OCI-LY7 (cell line): ENCODE measurements at regions not wholly inside any gene's neighbourhood (a gene's known extent, or its start where the extent isn't known, plus 50 kb on each side); places are given as distances from the start of the nearest gene placed in this dataset.

Experiments used
- BruUV-seq: library from RNA; stranded (reverse); fragments of 400-500 nt; replicated peaks from 2 replicates; lab custom pipeline; 2021; lab: Mats Ljungman, UMichigan
- CTCF ChIA-PET: fragments of 300-600 bp; sonication (Branson Sonifier 250); formaldehyde crosslinking; loops from one replicate; lab custom pipeline; 2022; ENCODE audit warnings: antibody characterized with exemption; ENCODE audit not compliant: unreplicated experiment; lab: Charles Lee
- POLR2A ChIA-PET: fragments of 300-600 bp; sonication (Branson Sonifier 250); formaldehyde crosslinking; loops from one replicate; lab custom pipeline; 2022; ENCODE audit warnings: antibody characterized with exemption; lab: Charles Lee
- DNase-seq: peaks from one replicate; pipeline ENCODE4 v3.0.0-alpha.2; 2015; ENCODE audit warnings: low spot score
- H2AFZ ChIP-seq: fragments of 200-600 bp; sonication (generic), shearing (Covaris generic); 2 replicates; pipeline ENCODE4 v1.6.1; 2014; ENCODE audit warnings: mild to moderate bottlenecking, antibody characterized with exemption, low read length, moderate library complexity
- H3K27ac ChIP-seq: fragments of 200-600 bp; sonication (generic); 2 replicates; pipeline ENCODE4 v1.5.1; 2014; ENCODE audit warnings: mixed run types, low read depth, mild to moderate bottlenecking, moderate library complexity, low read length, inconsistent platforms; ENCODE audit not compliant: poor library complexity, severe bottlenecking
- H3K36me3 ChIP-seq: fragments of 200-600 bp; sonication (generic); 2 replicates; pipeline ENCODE4 v1.6.1; 2014; ENCODE audit warnings: mild to moderate bottlenecking, antibody characterized with exemption, low read length, moderate library complexity, mixed read lengths; ENCODE audit not compliant: insufficient read depth
- H3K4me1 ChIP-seq: fragments of 200-600 bp; sonication (generic); 2 replicates; pipeline ENCODE4 v1.5.1; 2014; ENCODE audit warnings: mild to moderate bottlenecking, low read length; ENCODE audit not compliant: insufficient read depth, poor library complexity, severe bottlenecking
- H3K4me2 ChIP-seq: fragments of 200-600 bp; sonication (generic); 2 replicates; pipeline ENCODE4 v1.6.1; 2014; ENCODE audit warnings: mild to moderate bottlenecking, low read length
- H3K4me3 ChIP-seq: fragments of 200-600 bp; sonication (generic); 2 replicates; pipeline ENCODE4 v1.5.1; 2014; ENCODE audit warnings: mild to moderate bottlenecking, low read depth, low read length; ENCODE audit not compliant: poor library complexity, severe bottlenecking
- H3K79me2 ChIP-seq: fragments of 200-600 bp; sonication (generic); 2 replicates; pipeline ENCODE4 v1.6.1; 2016; ENCODE audit warnings: low read depth, mild to moderate bottlenecking, low read length, moderate library complexity, mixed read lengths; ENCODE audit not compliant: insufficient read depth
- H3K9me2 ChIP-seq: fragments of 200-600 bp; sonication (generic); 2 replicates; pipeline ENCODE4 v1.6.1; 2016; ENCODE audit warnings: mild to moderate bottlenecking, low read length, mixed read lengths; ENCODE audit not compliant: insufficient read depth
- H3K9me3 ChIP-seq: fragments of 200-600 bp; sonication (generic); 2 replicates; pipeline ENCODE4 v1.6.1; 2014; ENCODE audit warnings: mild to moderate bottlenecking, mixed run types, low read length, mixed read lengths
- H4K20me1 ChIP-seq: fragments of 200-600 bp; sonication (generic); 2 replicates; pipeline ENCODE4 v1.6.1; 2014; ENCODE audit warnings: mild to moderate bottlenecking, antibody characterized with exemption, low read length, moderate library complexity, mixed read lengths; ENCODE audit not compliant: insufficient read depth
- CTCF ChIP-seq: fragments of 200-600 bp; sonication (generic); conservative IDR thresholded peaks from 2 replicates; pipeline ENCODE4 v1.5.1; 2014; ENCODE audit warnings: mild to moderate bottlenecking, antibody characterized with exemption, low read length, moderate library complexity, mixed read lengths
- EZH2phosphoT487 ChIP-seq: fragments of 200-600 bp; sonication (generic); IDR thresholded peaks from 2 replicates; pipeline ENCODE4 v1.6.1; 2018; ENCODE audit warnings: low read depth, borderline replicate concordance, mild to moderate bottlenecking, mixed run types, antibody characterized with exemption, low read length, moderate library complexity, mixed read lengths
- intact Hi-C: fragments of 100-400 bp; cut with micrococcal nuclease; formaldehyde crosslinking; loops from one replicate; pipeline ENCODE4 v1.10.0; 2022; ENCODE audit not compliant: unreplicated experiment

- ChIA-PET POLR2A (no interaction called here), CTCF (no interaction called here)
- H3K4me1 ChIP-seq: no peaks in the 10 kb centered on the region
- TF ChIP-seq CTCF (no peak), EZH2phosphoT487 (no peak)
- intact Hi-C loops: no loop called here
- no peak overlapping the region for H3K27ac ChIP-seq
- no peak overlapping the region for H2AFZ ChIP-seq
- H3K36me3 ChIP-seq: no peaks in the 10 kb centered on the region
- no peak overlapping the region for H3K4me2 ChIP-seq
- no peak for DNase-seq
- no TSS peak for BruUV-seq
- H4K20me1 ChIP-seq: no peaks in the 10 kb centered on the region
- H3K79me2 ChIP-seq: no peaks in the 10 kb centered on the region
- H3K9me2 ChIP-seq: no peaks in the 10 kb centered on the region
- H3K9me3 ChIP-seq: no peaks in the 10 kb centered on the region
- no peak overlapping the region for H3K4me3 ChIP-seq
Observed at GRCh38 chr6:135664527-135664926, 167.0 kb upstream of the AHI1 start.

DNA sequence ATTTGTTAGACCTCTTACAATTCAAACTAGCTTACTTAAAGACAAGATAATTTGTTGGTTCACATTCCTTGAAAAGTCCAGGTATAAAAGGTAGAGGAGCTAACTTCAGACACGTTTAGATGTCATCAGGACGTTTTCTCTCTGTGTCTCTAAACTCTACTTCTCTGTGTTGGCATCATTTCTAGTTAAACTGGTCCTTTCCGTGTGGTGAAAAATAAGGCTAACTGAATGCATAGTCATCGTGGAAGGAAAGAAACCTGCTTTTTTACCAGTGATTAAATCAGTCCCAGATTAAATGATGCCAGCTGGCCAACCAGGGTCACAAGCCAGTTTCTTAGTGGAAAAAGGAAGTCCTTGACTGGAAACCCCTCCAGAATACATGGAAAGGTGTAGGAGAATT is 168.4 kb upstream of the AHI1 start:
- no peaks in the 10 kb centered on the region for H3K4me1 ChIP-seq
- no peaks in the 10 kb centered on the region for H3K79me2 ChIP-seq
- intact Hi-C loops: no loop called here
- H3K9me2 ChIP-seq: no peaks in the 10 kb centered on the region
- TF ChIP-seq EZH2phosphoT487: no peak
- no peak for TF ChIP-seq CTCF
- POLR2A ChIA-PET: interaction anchor here (0.6 kb wide), 1 partner anchor 516 kb away, joined by 3 read pairs; no protein-coding TSS in a partner anchor
- DNase-seq: no peak
- H3K4me2 ChIP-seq: no peak overlapping the region
- H2AFZ ChIP-seq: no peak overlapping the region
- no peak overlapping the region for H3K27ac ChIP-seq
- no peaks in the 10 kb centered on the region for H4K20me1 ChIP-seq
- no TSS peak for BruUV-seq
- H3K4me3 ChIP-seq: no peak overlapping the region
- CTCF ChIA-PET: no interaction called here
- H3K36me3 ChIP-seq: no peaks in the 10 kb centered on the region
- no peaks in the 10 kb centered on the region for H3K9me3 ChIP-seq

DNA sequence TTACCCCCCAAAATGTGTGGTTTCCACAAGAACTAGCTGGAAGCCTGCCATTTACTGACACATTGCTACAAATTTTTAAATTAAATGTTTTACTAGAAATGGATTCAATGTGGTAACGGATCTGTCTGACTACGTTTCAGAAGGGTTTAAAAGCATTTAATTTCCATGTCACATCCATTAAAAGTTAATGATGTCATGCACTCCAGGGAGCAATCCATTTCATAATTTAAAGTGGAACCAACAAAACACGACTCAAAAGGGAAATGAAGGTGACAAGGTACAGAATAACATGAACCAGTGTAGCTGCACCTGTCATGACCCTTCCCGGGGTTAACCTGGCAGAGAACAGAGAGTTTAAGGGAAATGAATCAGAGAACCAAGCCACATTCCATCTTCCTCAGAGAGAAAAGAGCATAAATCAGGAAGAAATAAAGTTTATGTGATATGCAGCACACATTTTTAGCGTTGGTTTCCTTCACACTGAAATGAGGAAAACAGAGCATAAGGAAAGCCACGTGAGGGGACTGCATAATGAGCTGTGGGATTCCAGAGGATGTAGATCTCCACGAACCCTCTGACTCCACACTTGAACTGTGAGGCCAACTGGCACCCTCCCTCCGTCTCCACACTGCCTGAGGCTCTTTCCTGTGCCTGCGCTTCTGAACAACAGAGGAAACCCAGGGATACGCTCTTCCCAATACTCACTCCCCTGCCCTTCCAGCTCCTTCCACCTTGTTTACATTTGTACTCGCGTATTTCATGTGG is 170.3 kb upstream of the AHI1 start:
- no peak for DNase-seq
- ChIA-PET POLR2A (interaction anchor here (1.2 kb wide), 1 partner anchor 9 kb away, joined by 3 read pairs; no protein-coding TSS in a partner anchor), CTCF (no interaction called here)
- Histone ChIP-seq H3K4me2 (no peak overlapping the region), H3K9me2 (no peaks in the 10 kb centered on the region), H3K4me3 (no peak overlapping the region), H4K20me1 (no peaks in the 10 kb centered on the region), H3K9me3 (no peaks in the 10 kb centered on the region), H3K36me3 (no peaks in the 10 kb centered on the region), H3K4me1 (no peaks in the 10 kb centered on the region), H3K27ac (no peak overlapping the region), H3K79me2 (no peaks in the 10 kb centered on the region), H2AFZ (no peak overlapping the region)
- BruUV-seq: no TSS peak
- intact Hi-C loops: no loop called here
- TF ChIP-seq EZH2phosphoT487 (no peak), CTCF (no peak)
